NCI-H2196 (cell line): ENCODE measurements at regions not wholly inside any gene's neighbourhood (a gene's known extent, or its start where the extent isn't known, plus 50 kb on each side); places are given as distances from the start of the nearest gene placed in this dataset.

Experiments used
- DNase-seq: peaks from one replicate; lab custom pipeline; 2025; ENCODE audit not compliant: unreplicated experiment; lab: John Stamatoyannopoulos, UW

GRCh38 chr5:68648944-68649857 is 433.6 kb downstream of the PIK3R1 start:
- DNase-seq = no peak

- no peak for DNase-seq
Observed at GRCh38 chr5:68652534-68652965, 437.0 kb downstream of the PIK3R1 start.

- DNase-seq = no peak
Observed at GRCh38 chr5:68653471-68653870, 437.9 kb downstream of the PIK3R1 start.

GRCh38 chr5:68657055-68657961 is 436.5 kb upstream of the SLC30A5 start:
- no peak for DNase-seq

- DNase-seq = no peak
Observed at GRCh38 chr5:68658810-68659372, 434.9 kb upstream of the SLC30A5 start.

GRCh38 chr5:68659881-68660280 is 433.9 kb upstream of the SLC30A5 start:
- no peak for DNase-seq

GRCh38 chr5:68661237-68661636 is 432.6 kb upstream of the SLC30A5 start:
- DNase-seq = no peak

GRCh38 chr5:68662804-68663307 is 431.0 kb upstream of the SLC30A5 start:
- no peak for DNase-seq

- DNase-seq = no peak
Observed at GRCh38 chr5:68669864-68670575, 423.8 kb upstream of the SLC30A5 start.

- DNase-seq = no peak
Observed at GRCh38 chr5:68673106-68673822, 420.6 kb upstream of the SLC30A5 start.

- no peak for DNase-seq
Observed at GRCh38 chr5:68673823-68674180, 420.0 kb upstream of the SLC30A5 start.

- no peak for DNase-seq
Observed at GRCh38 chr5:68679041-68679440, 414.8 kb upstream of the SLC30A5 start.

GRCh38 chr5:68680366-68680765 is 413.4 kb upstream of the SLC30A5 start:
- no peak for DNase-seq

- DNase-seq = no peak
Observed at GRCh38 chr5:68681929-68682328, 411.9 kb upstream of the SLC30A5 start.

GRCh38 chr5:68682400-68683160 is 411.2 kb upstream of the SLC30A5 start:
- DNase-seq = no peak

- DNase-seq = no peak
Observed at GRCh38 chr5:68683632-68684036, 410.2 kb upstream of the SLC30A5 start.

GRCh38 chr5:68685863-68686262 is 408.0 kb upstream of the SLC30A5 start:
- no peak for DNase-seq

GRCh38 chr5:68688547-68688946 is 405.3 kb upstream of the SLC30A5 start:
- DNase-seq = no peak

GRCh38 chr5:68689010-68689409 is 404.8 kb upstream of the SLC30A5 start:
- DNase-seq = no peak
